Stimulated activated CD4-positive, alpha-beta T cell treated with anti-CD3 and anti-CD28 coated beads, Interleukin-4, amount 100 ng/mL, for 24 hours (primary cell): ENCODE measurements at regions not wholly inside any gene's neighbourhood (a gene's known extent, or its start where the extent isn't known, plus 50 kb on each side); places are given as distances from the start of the nearest gene placed in this dataset.

Experiments used
- DNase-seq: peaks from one replicate; pipeline ENCODE4 v3.0.0-alpha.2; 2020

- no peak for DNase-seq
Measured at GRCh38 chr14:83799233-83799632, 1730.7 kb upstream of the FLRT2 start.

DNA sequence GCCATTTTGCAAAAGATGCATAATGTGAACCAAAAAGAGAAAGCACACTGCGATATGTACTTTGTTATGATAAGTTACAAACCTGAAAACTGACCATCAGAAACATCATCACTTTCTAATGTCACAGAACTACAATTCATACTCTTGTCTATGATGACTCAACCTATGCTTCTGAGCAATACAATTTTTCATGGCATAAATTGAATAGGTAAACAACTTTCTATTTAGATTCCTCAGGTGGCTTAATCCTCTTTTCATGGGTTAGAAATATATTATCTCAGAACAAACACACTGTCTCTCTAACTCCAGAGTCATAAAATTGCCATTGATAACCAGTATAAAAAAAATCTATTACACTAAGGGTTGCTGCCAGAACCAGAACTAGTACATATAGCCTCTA lies 1715.0 kb upstream of the FLRT2 start:
- DNase-seq = no peak

- no peak for DNase-seq
Measured at GRCh38 chr14:83816761-83817160, 1713.2 kb upstream of the FLRT2 start.

- no peak for DNase-seq
Measured at GRCh38 chr14:83825843-83826242, 1704.1 kb upstream of the FLRT2 start.

- no peak for DNase-seq
Measured at GRCh38 chr14:83826838-83827237, 1703.1 kb upstream of the FLRT2 start.

GRCh38 chr14:83827383-83827782 lies 1702.6 kb upstream of the FLRT2 start:
- no peak for DNase-seq

DNA sequence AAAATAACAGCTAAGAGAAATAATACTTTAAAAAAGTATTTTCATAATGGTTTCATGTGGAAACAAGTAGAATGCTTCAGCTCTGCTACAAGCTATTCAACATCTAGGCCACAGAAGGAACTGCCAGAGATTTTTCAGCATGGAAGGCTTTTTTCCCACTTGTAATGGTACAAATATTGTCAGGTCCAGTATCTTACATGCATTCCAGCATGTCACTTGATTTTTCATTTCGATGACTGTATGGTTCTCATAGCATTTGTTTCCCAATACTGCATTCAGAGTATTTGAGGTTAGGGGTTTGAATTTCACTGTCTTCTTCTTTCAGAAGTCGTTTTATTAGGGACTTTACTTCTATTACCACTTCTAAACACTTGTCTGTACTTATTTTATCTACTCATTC lies 1701.5 kb upstream of the FLRT2 start:
- DNase-seq = no peak

DNA sequence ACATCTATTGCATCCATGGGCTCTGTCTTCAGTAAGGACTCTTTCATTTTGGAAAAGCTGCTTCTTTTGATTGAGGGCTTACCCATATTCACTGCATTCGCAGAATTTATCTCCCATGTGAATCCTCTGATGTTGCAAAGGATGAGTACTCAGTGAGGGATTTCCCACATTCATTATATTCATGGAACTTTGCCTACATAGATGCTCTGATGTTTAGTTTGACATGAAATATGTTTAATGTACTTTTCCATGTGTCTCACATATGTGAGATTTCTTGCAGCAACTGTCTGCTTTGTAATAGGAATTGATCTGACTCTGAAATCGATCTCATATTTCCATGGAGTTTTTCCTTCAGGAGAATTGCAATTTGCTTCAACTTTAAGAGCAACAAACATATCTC lies 1699.6 kb upstream of the FLRT2 start:
- DNase-seq = no peak

DNA sequence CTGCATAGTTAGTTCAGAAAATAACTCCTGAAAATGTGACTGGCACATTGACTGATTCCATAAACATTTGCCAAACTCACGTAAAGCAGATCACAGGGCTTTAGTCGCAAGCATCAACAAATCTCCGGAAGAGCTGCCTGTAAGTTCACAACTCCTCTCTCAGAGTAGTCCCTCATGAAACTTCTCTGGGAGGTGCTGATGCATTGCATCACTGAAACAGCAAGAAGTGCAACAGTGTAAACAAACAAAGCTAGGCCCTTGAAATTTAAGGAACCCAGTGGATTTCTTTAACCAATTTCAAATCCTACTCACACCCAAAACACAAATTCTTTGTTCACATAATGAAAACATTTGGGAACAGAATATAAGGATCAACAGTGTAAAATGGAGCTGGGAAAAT lies 1691.7 kb upstream of the FLRT2 start:
- no peak for DNase-seq

GRCh38 chr14:83842547-83842946 lies 1687.4 kb upstream of the FLRT2 start:
- no peak for DNase-seq

- no peak for DNase-seq
Measured at GRCh38 chr14:83847102-83847501, 1682.8 kb upstream of the FLRT2 start.

DNA sequence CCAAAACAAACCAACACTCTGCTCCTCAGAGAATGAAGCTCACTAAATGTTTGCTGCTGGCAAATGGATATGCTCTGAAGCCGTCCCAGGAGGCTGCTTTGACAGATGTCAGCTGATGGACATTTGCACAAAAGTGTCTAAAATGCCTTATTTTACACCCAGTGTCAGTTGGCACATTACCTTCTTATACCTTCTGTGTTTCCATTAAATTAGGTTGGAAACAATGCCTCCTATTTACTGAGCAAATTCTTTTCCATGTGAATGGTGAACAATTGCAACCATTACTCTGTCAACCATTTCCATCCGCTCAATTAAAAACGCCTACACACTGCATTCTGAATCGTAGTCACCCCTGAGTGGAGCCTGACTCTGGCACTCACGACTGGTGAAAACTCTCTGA lies 1679.9 kb upstream of the FLRT2 start:
- DNase-seq = no peak

DNA sequence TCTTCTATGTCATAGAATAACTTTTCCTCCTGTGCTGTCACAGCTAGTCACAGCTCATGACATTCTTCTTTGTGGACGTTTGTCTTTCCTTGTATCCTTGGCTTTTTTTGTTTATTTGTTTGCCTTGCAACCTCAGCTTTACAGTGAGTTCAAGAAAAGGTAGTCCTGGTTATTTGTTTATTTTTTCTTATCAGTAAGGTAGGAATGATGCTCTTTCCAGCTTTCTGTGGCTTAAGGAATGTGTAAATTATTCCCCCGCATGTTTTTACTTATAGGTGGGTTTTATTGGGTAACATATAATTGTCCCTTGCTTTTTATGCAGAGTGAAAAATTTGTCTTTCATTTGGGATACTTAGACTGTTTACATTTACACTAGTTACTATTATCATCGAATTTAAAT lies 1673.6 kb upstream of the FLRT2 start:
- no peak for DNase-seq

GRCh38 chr14:83860631-83861155 lies 1669.3 kb upstream of the FLRT2 start:
- DNase-seq = no peak

DNA sequence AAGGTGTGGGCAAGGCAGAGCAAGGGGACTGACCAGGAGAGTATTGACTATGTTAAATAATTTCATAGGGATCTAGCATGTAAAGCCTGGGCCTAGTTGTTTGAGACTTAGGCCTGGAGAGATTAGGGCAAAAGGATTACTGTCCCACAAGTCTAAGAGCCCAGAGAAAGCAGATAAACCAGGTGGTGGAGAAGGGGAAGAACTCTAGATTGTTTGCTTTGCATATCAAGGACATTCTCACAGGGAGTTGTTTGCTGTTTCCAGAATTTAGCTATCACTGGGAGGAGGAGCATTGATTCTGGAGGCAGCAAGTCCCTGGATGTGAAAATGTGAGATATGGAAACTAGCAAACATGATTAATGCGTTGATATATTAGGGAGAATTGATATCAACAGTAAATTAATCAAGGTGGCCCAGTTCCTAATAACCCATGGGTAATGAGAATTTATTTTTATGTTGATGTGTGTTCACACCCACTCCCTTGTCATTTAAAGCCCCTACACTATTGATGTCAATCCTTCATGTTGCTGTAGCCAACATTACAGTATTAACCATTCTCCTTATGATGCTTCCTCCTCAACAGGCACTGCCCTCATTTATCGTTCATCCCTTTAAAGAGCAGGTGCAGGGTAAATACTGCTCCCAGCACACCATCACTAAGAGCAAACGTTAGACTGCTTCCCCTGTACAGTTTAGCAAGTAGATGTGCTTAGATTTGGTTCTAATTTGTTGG lies 1666.7 kb upstream of the FLRT2 start:
- DNase-seq = no peak

- DNase-seq = no peak
Measured at GRCh38 chr14:83864106-83864505, 1665.8 kb upstream of the FLRT2 start.

GRCh38 chr14:83867566-83868225 lies 1662.2 kb upstream of the FLRT2 start:
- DNase-seq = no peak

DNA sequence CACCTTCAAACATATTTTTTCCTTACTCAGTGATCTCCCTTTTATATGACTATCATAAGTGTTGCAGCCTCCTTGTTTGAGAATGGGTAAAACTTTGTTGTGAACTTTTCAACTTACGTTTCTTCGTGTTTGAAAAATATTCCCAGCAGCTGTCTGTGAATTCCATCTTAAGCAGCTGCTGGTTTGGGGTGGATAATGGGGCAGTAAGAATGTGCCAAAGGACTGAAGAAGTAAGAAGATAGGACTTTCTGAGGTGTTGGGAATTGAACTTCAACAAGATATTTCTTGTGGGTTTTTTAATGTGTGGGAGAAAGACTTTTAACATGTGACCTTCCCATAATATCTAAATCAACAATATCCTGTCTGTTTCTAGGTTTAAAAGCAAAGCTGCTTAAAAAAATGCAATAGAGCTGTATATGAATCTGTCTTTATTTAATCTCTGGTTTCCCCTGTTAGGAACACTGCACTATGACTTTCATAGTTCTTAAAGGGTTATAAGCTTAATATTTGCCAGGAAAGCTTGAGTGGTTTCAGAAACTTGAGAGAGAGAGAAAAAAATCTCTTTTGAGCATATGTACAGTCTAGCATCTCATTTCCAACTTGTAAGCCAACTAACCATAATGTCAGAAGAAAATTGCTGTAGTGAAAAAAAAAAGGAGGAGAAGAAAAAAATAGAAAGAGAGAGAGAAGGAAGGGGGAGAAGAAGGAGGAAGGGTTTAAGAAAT lies 1659.2 kb upstream of the FLRT2 start:
- DNase-seq = no peak

GRCh38 chr14:83873669-83874068 lies 1656.3 kb upstream of the FLRT2 start:
- no peak for DNase-seq

- DNase-seq = no peak
Measured at GRCh38 chr14:83874662-83875061, 1655.3 kb upstream of the FLRT2 start.

GRCh38 chr14:83883732-83884131 lies 1646.2 kb upstream of the FLRT2 start:
- no peak for DNase-seq

DNA sequence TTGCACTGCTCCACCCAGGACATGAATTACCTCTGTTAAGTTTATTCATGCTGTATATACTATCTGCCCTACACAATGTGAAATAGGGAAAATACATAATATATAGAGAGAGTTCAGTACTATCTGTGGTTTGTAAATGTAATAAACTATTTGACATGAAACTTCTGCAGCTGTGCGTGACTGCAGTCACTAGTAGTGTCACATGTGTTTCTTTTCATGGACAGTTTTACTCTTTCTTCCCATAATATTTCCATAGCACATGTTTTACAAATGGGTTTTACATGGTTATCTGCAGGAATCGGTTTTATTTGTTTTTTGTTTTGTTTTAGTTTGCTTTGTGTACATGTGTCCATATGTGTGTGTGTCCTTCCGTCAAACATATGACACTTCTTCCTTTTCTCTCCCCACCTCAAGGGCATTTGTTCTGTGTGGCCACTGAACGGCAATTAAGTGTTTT lies 1644.1 kb upstream of the FLRT2 start:
- DNase-seq = no peak

GRCh38 chr14:83887866-83888265 lies 1642.1 kb upstream of the FLRT2 start:
- no peak for DNase-seq

DNA sequence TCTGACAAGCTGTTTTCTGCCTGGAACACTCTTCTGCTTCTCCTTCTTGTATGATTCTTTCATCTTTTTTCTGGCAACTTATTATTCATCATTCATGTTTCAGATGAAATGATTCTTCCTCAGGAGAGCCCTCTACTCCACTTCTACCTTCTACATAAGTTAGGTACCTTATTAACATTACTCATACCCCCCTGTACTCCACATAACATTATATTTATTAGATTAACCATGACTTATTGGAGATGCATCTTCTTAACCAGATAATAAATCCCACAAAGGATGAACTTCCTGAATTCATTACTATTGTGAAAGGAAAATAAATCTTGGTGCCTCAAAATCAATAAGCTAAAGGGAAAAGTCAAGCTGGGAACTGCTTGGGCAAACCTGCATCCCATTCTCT lies 1636.5 kb upstream of the FLRT2 start:
- DNase-seq = no peak
